Calu3 (cell line): ENCODE measurements at regions not wholly inside any gene's neighbourhood (a gene's known extent, or its start where the extent isn't known, plus 50 kb on each side); places are given as distances from the start of the nearest gene placed in this dataset.
"Not testable (repeated sequence)": the region's sequence is repeated elsewhere in the genome, so short reads cannot be mapped to it uniquely, and the experiment has no call there.

Experiments
- BruUV-seq: library from RNA; stranded (reverse); fragments of 400-500 nt; replicated peaks from 2 replicates; lab custom pipeline; 2021; lab: Mats Ljungman, UMichigan
- CTCF ChIA-PET: fragments of 300-600 bp; sonication (Branson Sonifier 250); formaldehyde crosslinking; loops from one replicate; lab custom pipeline; 2022; ENCODE audit warnings: antibody characterized with exemption; lab: Charles Lee
- DNase-seq: peaks from one replicate; pipeline ENCODE4 v3.0.0; 2022
- H3K27ac Mint-ChIP-seq: one replicate; pipeline ENCODE4 v1.8.0; 2022; ENCODE audit warnings: mixed read lengths; ENCODE audit not compliant: unreplicated experiment
- H3K27me3 Mint-ChIP-seq: one replicate; pipeline ENCODE4 v1.8.0; 2022; ENCODE audit warnings: mixed read lengths; ENCODE audit not compliant: unreplicated experiment
- H3K36me3 Mint-ChIP-seq: one replicate; pipeline ENCODE4 v1.8.0; 2022; ENCODE audit warnings: mild to moderate bottlenecking, moderate library complexity, mixed read lengths; ENCODE audit not compliant: insufficient read depth, unreplicated experiment
- H3K4me1 Mint-ChIP-seq: one replicate; pipeline ENCODE4 v1.8.0; 2022; ENCODE audit warnings: mild to moderate bottlenecking, low read depth, mixed read lengths; ENCODE audit not compliant: unreplicated experiment
- H3K4me3 Mint-ChIP-seq: one replicate; pipeline ENCODE4 v1.8.0; 2022; ENCODE audit warnings: mild to moderate bottlenecking, low read depth, moderate library complexity, mixed read lengths; ENCODE audit not compliant: unreplicated experiment
- H3K9me3 Mint-ChIP-seq: one replicate; pipeline ENCODE4 v1.8.0; 2022; ENCODE audit warnings: low read depth, mixed read lengths; ENCODE audit not compliant: unreplicated experiment
- intact Hi-C: fragments of 100-400 bp; cut with micrococcal nuclease; formaldehyde crosslinking; loops from one replicate; pipeline ENCODE4 v1.10.0; 2022; ENCODE audit not compliant: unreplicated experiment
- TF ChIP-seq, protein P1 (sequence below): fragments of 200-600 bp; IDR thresholded peaks from one replicate; pipeline ENCODE4 v1.8.0; 2022; ENCODE audit warnings: antibody characterized with exemption; ENCODE audit not compliant: unreplicated experiment

DNA sequence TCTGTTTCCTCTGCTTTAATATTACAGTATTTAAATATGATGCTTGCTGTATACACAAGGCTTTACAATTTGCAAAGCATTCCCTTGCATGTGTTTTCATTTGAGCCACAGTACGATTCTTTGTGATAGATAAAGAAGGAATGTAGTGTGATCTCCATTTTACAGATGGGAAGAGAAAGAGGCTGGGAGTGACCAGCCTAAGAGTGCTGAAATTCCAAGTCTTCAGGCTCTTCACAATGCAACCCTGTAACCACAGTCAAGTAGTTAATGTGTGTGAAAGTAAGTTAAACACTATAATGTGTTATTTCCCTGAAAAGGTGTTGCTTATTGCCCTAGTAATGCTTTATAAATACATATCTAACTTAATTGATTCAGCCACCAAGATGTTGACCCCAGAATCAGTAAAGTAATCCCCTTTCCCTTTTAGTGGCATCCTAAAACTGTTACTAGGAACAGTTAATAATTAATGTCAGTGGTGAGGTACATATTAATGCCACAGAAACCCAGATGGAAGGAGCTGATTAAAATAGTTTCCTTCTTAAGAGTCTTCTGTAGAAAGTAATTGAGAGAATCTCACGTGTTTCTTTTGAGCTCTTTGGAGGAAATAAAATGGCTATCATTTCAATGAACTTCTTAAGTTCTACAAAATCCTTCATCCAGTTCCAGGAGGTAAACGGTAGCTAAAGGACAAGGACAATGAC is 110.4 kb downstream of the IL12A start:
- no peak overlapping the region for H3K27ac Mint-ChIP-seq
- no peaks in the 10 kb centered on the region for H3K36me3 Mint-ChIP-seq
- no peak overlapping the region for H3K4me3 Mint-ChIP-seq
- intact Hi-C loops, result loop anchor here (1.0 kb wide), 1 partner anchor 30 kb away; no protein-coding TSS in a partner anchor
- no peaks in the 10 kb centered on the region for H3K9me3 Mint-ChIP-seq
- no peaks in the 10 kb centered on the region for H3K27me3 Mint-ChIP-seq
- peaks cover 22% of the 10 kb centered on the region for H3K4me1 Mint-ChIP-seq
- TF ChIP-seq, protein P1, sequence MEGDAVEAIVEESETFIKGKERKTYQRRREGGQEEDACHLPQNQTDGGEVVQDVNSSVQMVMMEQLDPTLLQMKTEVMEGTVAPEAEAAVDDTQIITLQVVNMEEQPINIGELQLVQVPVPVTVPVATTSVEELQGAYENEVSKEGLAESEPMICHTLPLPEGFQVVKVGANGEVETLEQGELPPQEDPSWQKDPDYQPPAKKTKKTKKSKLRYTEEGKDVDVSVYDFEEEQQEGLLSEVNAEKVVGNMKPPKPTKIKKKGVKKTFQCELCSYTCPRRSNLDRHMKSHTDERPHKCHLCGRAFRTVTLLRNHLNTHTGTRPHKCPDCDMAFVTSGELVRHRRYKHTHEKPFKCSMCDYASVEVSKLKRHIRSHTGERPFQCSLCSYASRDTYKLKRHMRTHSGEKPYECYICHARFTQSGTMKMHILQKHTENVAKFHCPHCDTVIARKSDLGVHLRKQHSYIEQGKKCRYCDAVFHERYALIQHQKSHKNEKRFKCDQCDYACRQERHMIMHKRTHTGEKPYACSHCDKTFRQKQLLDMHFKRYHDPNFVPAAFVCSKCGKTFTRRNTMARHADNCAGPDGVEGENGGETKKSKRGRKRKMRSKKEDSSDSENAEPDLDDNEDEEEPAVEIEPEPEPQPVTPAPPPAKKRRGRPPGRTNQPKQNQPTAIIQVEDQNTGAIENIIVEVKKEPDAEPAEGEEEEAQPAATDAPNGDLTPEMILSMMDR, result no peak
- DNase-seq, result no peak
- CTCF ChIA-PET, result interaction anchor here (0.6 to 0.9 kb wide), 5 partner anchors 9 to 64 kb away, joined by 3 to 4 read pairs (median 3); no protein-coding TSS in a partner anchor
- BruUV-seq, result no TSS peak

DNA sequence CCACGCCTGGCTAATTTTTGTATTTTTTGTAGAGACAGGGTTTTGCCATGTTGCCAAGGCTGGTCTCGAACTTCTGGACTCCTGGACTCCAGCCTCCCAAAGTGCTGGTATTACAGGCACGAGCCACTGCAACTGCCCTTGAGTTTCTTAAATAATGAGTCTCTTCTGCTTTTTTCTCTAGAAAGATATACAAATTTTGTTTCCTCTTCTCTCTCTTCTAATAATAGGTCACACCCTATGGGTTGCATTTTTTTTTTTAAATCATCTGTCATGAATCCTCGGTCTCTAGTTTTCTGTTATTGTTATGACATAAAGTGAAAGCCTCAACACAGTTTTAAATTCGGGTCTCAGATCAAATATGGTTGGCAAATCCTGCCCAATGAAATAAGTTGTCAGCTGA is 111.2 kb downstream of the IL12A start:
- Mint-ChIP-seq H3K36me3 (no peaks in the 10 kb centered on the region), H3K9me3 (no peaks in the 10 kb centered on the region), H3K27me3 (no peaks in the 10 kb centered on the region), H3K4me1 (peaks cover 22% of the 10 kb centered on the region), H3K27ac (no peak overlapping the region), H3K4me3 (no peak overlapping the region)
- no TSS peak for BruUV-seq
- CTCF ChIA-PET, result interaction anchor here (0.7 to 0.9 kb wide), 3 partner anchors 10 to 63 kb away, joined by 3 to 4 read pairs (median 3); no protein-coding TSS in a partner anchor
- intact Hi-C loops, result loop anchor here (1.0 to 10.0 kb wide), 2 partner anchors 29 to 215 kb away; no protein-coding TSS in a partner anchor
- TF ChIP-seq, protein P1, result no peak
- no peak for DNase-seq

DNA sequence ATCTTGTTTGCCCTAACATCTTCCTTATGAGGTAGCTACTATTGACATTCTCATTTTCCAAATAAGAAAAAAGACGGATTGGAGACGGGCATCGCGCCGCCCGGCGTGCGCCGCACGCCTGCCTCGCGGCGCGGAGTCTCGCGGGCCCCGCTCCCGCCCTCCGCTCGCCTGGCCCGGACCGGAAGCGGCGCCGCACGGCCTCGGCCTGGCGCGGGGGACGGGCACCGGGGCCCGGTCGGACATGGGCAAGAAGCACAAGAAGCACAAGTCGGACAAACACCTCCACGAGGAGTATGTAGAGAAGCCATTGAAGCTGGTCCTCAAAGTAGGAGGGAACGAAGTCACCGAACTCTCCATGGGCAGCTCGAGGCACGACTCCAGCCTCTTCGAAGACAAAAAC is 112.0 kb downstream of the IL12A start:
- H3K27ac Mint-ChIP-seq, result no peak overlapping the region
- H3K4me3 Mint-ChIP-seq, result no peak overlapping the region
- TF ChIP-seq, protein P1, result no peak
- intact Hi-C loops, result loop anchor here (10.0 kb wide), 1 partner anchor 216 kb away; no protein-coding TSS in a partner anchor
- CTCF ChIA-PET, result no interaction called here
- peaks cover 22% of the 10 kb centered on the region for H3K4me1 Mint-ChIP-seq
- DNase-seq, result no peak
- BruUV-seq, result no TSS peak
- H3K27me3 Mint-ChIP-seq, result no peaks in the 10 kb centered on the region
- no peaks in the 10 kb centered on the region for H3K9me3 Mint-ChIP-seq
- no peaks in the 10 kb centered on the region for H3K36me3 Mint-ChIP-seq

GRCh38 chr3:160102001-160102400 is 113.4 kb downstream of the IL12A start:
- BruUV-seq, H3K4me3 Mint-ChIP-seq, H3K9me3 Mint-ChIP-seq, H3K27me3 Mint-ChIP-seq, DNase-seq, H3K36me3 Mint-ChIP-seq, H3K27ac Mint-ChIP-seq, CTCF ChIA-PET: not testable (repeated sequence)
- intact Hi-C loops, result loop anchor here (10.0 kb wide), 1 partner anchor 217 kb away; no protein-coding TSS in a partner anchor
- peaks cover 27% of the 10 kb centered on the region for H3K4me1 Mint-ChIP-seq

DNA sequence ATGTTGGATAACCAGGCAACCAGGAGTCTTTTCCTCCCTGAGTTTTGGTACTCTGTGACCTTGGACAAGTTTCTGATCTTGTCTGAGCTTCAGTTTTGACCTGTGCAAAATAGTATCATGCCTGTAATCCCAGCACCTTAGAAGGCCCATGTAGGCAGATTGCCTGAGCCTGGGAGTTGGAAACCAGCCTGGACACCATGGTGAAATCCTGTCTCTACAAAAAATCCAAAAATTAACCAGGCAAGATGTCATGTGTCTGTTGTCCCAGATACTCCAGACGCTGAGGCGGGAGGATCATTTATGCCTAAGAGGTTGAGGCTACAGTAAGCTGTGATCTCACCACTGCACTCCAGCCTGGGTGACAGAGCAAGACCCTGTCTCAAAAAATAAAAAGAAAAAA is 114.8 kb downstream of the IL12A start:
- no peaks in the 10 kb centered on the region for H3K27me3 Mint-ChIP-seq
- no peaks in the 10 kb centered on the region for H3K36me3 Mint-ChIP-seq
- no peak overlapping the region for H3K4me3 Mint-ChIP-seq
- no peak overlapping the region for H3K27ac Mint-ChIP-seq
- BruUV-seq, result no TSS peak
- intact Hi-C loops, result loop anchor here (10.0 kb wide), 1 partner anchor 219 kb away; no protein-coding TSS in a partner anchor
- CTCF ChIA-PET, result no interaction called here
- TF ChIP-seq, protein P1, result no peak
- no peak for DNase-seq
- H3K4me1 Mint-ChIP-seq, result peaks cover 37% of the 10 kb centered on the region
- H3K9me3 Mint-ChIP-seq, result no peaks in the 10 kb centered on the region
